Fibroblast of the aortic adventitia (primary cell): ENCODE measurements at regions not wholly inside any gene's neighbourhood (a gene's known extent, or its start where the extent isn't known, plus 50 kb on each side); places are given as distances from the start of the nearest gene placed in this dataset.

Experiments
- DNase-seq: peaks from one replicate; pipeline ENCODE4 v3.0.0-alpha.2; 2010; ENCODE audit warnings: low read depth
- H3K4me3 ChIP-seq: 2 replicates; pipeline ENCODE4 v1.5.1; 2011; ENCODE audit warnings: low read depth, mild to moderate bottlenecking, control low read depth, low read length, moderate library complexity
- TF ChIP-seq, protein P1 (sequence below): IDR thresholded peaks from 2 replicates; pipeline ENCODE4 v1.5.1; 2011; ENCODE audit warnings: mild to moderate bottlenecking, low read length, control low read depth, inconsistent platforms; ENCODE audit not compliant: insufficient read depth

DNA sequence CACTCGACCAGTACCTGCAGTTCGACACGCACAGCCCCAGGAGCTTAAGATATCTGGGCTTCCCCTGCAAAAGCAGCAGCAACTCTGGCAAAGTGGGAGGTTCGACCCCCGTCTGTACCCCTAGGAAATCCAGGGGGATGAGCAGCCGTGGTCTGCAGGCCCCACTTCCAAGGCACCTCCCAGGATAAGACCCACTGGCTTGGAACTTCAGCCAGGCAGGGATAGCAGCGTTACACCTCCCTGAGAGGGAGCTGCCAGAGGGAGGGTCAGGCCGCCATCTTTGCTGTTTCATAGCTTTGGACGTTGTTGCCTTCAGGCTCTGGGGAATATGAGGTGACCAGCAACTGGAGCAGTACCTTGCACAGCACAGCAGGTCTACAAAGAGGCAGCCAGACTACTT, 351.1 kb downstream of the SOX11 start:
- TF ChIP-seq, protein P1, sequence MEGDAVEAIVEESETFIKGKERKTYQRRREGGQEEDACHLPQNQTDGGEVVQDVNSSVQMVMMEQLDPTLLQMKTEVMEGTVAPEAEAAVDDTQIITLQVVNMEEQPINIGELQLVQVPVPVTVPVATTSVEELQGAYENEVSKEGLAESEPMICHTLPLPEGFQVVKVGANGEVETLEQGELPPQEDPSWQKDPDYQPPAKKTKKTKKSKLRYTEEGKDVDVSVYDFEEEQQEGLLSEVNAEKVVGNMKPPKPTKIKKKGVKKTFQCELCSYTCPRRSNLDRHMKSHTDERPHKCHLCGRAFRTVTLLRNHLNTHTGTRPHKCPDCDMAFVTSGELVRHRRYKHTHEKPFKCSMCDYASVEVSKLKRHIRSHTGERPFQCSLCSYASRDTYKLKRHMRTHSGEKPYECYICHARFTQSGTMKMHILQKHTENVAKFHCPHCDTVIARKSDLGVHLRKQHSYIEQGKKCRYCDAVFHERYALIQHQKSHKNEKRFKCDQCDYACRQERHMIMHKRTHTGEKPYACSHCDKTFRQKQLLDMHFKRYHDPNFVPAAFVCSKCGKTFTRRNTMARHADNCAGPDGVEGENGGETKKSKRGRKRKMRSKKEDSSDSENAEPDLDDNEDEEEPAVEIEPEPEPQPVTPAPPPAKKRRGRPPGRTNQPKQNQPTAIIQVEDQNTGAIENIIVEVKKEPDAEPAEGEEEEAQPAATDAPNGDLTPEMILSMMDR, result no peak
- H3K4me3 ChIP-seq, result no peak overlapping the region
- DNase-seq, result no peak

DNA sequence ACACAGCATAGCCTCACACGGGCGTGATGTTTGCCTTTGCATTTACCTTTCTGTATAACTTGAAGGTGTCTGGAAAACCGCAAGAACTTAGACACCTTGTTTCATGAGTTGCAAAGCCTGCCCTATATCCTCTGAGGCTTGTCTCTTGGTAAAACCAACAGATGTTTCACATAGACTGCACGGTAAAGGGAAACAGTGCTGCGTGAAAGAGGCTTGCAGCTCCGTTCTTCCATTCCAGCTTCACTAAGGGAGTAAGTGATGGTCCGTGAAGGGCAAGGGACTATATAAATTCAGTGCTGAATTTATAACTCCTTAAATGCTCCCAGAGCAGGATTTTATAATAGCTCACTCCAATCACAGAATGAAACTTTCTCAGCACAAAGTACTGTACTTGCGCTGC, 360.5 kb downstream of the SOX11 start:
- no peak overlapping the region for H3K4me3 ChIP-seq
- TF ChIP-seq, protein P1, result no peak
- DNase-seq, result no peak

DNA sequence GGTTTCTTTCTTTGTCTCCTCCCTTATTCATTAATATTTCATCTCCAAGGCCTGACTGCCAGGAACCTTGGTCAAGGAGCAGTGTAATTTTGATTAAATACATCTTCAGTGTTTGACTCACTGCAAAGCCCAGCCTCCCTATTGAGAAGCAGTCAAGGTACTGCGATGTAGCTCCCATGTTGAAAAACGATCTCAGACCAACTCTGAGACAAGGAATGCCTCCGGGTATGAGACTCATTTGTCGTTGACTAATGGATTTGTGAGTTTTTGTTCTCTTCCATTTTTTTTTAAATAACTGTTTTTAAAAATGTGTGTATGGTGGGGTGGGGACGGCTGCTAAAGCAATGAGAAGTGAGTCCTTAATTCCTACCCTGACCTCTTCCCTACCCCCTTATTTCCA, 361.6 kb downstream of the SOX11 start:
- no peak overlapping the region for H3K4me3 ChIP-seq
- DNase-seq, result no peak
- TF ChIP-seq, protein P1, result no peak

DNA sequence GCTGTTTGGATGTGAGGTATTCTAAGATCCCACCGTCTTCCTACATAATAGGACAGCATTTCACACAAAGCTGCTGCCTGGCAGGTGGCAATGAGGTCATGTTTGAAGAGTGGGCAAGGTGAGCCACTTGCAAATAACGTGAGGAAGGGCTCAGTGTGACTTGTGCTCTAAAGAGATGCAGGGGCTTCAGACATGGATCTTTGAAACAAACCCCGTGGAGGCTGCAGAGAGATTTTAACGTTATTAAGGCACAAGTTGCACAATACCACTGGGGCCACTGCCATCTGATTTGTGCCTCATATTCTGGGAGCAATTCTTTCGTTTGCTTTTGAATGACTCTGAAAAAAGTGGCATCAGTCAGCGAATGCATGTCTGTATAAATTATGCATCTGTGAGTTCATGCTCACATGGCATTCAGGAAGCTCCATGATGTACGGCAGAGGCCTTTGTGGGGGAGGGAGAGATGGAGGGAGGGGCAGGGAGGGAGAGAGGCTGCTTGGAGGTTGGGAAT, 362.0 kb downstream of the SOX11 start:
- TF ChIP-seq, protein P1, result no peak
- no peak for DNase-seq
- H3K4me3 ChIP-seq, result no peak overlapping the region

DNA sequence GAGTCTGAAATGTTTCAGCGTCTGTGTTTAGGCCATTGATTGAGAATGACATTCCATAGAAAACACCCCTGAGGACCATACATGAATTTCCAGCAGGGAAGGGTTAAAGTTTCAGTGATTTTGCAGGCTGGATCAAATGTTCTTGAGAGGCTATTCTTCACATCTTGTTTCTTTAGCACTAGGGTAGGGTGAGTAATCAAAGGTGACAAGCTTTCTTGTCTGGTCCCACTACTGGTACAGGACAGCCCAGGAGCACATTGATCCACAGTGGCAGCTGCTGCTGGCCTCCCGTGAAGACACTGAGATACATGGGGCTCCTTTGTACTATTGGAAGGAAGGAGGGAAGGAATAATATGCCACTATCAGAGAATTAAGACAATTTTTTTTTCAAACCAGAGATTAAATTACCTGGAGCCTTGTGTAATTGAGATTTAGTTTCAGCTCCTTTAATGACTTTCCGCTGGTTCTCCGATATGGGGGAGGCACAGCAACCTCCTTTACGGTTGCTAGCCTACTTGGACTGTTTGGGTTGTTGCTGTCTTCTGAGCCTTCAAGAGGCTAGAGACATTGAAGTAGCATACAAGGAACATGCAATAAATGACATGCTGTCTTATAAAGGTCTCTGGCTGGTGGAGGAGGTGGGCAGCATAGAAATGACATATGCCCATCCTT, 368.9 kb downstream of the SOX11 start:
- H3K4me3 ChIP-seq, result no peak overlapping the region
- TF ChIP-seq, protein P1, result no peak
- DNase-seq, result no peak

DNA sequence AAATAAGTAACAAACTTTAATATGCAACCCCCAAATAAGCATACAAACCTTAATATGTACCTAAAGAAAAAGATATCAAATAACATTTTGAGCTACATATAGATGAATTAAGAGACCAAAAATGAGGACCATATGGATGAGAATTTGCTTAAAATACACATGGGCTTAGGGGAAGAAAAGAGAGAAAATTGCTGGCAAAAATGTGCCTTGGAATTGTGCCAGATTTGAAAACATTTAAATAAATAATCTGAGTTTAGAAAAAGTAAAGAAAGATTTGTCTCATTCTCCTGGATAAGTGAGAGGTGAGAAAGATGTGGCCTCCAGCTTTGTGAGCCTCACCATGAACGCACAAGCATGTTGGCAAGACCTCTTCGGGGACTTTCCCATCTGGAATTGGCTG, 372.6 kb downstream of the SOX11 start:
- no peak overlapping the region for H3K4me3 ChIP-seq
- DNase-seq, result no peak
- TF ChIP-seq, protein P1, result no peak

DNA sequence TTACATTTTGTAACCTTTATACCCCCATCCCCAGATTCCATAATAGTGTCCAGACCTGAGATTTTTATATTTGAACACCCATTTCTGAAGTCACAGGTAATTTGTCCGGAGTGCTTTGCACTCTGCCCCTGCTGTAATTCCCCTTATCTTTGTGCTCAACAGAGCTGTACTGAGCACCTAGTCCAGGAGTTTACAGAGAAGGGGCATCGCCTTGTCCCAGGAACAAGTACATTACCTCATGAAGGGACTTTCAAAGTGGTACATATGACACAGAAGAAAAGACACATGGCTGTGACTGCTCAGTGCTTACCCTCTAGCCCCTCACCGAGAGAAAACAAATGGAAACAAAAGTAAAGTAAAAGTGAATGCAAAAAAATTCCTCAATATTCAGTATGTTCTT, 373.5 kb downstream of the SOX11 start:
- TF ChIP-seq, protein P1, result no peak
- no peak overlapping the region for H3K4me3 ChIP-seq
- no peak for DNase-seq
